ENCODE measurements at regions not wholly inside any gene's neighbourhood (a gene's known extent, or its start where the extent isn't known, plus 50 kb on each side); places are given as distances from the start of the nearest gene placed in this dataset.
"Not testable (repeated sequence)": the region's sequence is repeated elsewhere in the genome, so short reads cannot be mapped to it uniquely, and the experiment has no call there.

DNA sequence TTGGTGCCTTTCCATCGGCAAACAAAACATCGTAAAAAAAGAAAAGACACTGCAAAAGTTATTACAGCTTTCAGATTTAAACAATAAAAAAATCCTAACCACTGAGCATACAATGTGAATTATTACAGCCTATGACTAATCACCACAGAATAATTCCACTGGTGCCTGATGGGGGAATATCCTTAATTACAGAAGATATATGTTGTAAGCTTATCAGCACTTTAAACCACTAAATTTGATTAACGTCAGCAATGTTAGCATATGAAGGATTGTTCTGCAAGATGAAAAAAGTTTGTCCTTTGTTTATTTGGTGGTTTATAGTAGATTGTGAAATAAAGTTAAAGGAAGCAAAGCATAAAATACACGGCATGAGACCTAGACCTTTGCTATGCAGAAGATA lies 210.2 kb upstream of the ADAMTS3 start:
- H3K4me1 Mint-ChIP-seq (ENCODE audit: low read depth), result no peaks in the 10 kb centered on the region
- H3K27me3 Mint-ChIP-seq (ENCODE audit: low read depth), result peaks cover 16% of the 10 kb centered on the region
- TF ChIP-seq, protein P1, sequence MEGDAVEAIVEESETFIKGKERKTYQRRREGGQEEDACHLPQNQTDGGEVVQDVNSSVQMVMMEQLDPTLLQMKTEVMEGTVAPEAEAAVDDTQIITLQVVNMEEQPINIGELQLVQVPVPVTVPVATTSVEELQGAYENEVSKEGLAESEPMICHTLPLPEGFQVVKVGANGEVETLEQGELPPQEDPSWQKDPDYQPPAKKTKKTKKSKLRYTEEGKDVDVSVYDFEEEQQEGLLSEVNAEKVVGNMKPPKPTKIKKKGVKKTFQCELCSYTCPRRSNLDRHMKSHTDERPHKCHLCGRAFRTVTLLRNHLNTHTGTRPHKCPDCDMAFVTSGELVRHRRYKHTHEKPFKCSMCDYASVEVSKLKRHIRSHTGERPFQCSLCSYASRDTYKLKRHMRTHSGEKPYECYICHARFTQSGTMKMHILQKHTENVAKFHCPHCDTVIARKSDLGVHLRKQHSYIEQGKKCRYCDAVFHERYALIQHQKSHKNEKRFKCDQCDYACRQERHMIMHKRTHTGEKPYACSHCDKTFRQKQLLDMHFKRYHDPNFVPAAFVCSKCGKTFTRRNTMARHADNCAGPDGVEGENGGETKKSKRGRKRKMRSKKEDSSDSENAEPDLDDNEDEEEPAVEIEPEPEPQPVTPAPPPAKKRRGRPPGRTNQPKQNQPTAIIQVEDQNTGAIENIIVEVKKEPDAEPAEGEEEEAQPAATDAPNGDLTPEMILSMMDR (IDR thresholded peaks at IDR 0.05), result no peak
- no peak overlapping the region for H3K4me3 Mint-ChIP-seq (ENCODE audit: unreplicated experiment)
- peaks cover 3% of the 10 kb centered on the region for H3K9me3 Mint-ChIP-seq (ENCODE audit: low read depth)
- no peak for DNase-seq (ENCODE audit: low spot score)
- peaks cover 2% of the 10 kb centered on the region for H3K36me3 Mint-ChIP-seq (ENCODE audit: low read depth)
- no peak overlapping the region for H3K27ac Mint-ChIP-seq (ENCODE audit: unreplicated experiment)

DNA sequence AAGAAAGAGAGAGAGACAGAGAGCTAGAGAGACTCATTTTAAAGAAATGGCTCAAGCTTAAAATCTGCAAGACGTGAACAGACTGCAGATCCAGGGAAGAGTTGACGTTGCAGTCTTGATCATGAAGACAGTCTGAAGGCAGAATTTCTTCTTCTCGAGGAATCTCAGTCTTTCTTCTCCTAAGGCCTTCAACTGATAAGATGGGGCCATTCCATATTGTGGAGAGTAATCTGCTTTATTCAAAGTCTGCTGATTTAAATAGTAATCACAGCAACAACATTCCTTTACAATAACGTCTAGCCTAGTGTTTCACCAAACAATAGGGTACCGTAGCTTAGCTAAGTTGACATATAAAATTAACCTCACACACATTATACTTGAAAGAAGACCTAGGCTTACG lies 208.4 kb upstream of the ADAMTS3 start:
- TF ChIP-seq, protein P1 (IDR thresholded peaks at IDR 0.05), result no peak
- Mint-ChIP-seq H3K9me3 (ENCODE audit: low read depth) (peaks cover 3% of the 10 kb centered on the region), H3K27me3 (ENCODE audit: low read depth) (peaks cover 14% of the 10 kb centered on the region), H3K4me1 (ENCODE audit: low read depth) (no peaks in the 10 kb centered on the region), H3K36me3 (ENCODE audit: low read depth) (peaks cover 2% of the 10 kb centered on the region), H3K27ac (ENCODE audit: unreplicated experiment) (no peak overlapping the region), H3K4me3 (ENCODE audit: unreplicated experiment) (no peak overlapping the region)
- DNase-seq (ENCODE audit: low spot score), result no peak

GRCh38 chr4:72770708-72771107 lies 201.7 kb upstream of the ADAMTS3 start:
- Mint-ChIP-seq H3K36me3 (ENCODE audit: low read depth) (no peaks in the 10 kb centered on the region), H3K27ac (ENCODE audit: unreplicated experiment) (no peak overlapping the region), H3K4me1 (ENCODE audit: low read depth) (peaks cover 6% of the 10 kb centered on the region), H3K4me3 (ENCODE audit: unreplicated experiment) (no peak overlapping the region), H3K9me3 (ENCODE audit: low read depth) (no peaks in the 10 kb centered on the region), H3K27me3 (ENCODE audit: low read depth) (peaks cover 5% of the 10 kb centered on the region)
- DNase-seq (ENCODE audit: low spot score), result no peak
- TF ChIP-seq, protein P1 (IDR thresholded peaks at IDR 0.05), result no peak

DNA sequence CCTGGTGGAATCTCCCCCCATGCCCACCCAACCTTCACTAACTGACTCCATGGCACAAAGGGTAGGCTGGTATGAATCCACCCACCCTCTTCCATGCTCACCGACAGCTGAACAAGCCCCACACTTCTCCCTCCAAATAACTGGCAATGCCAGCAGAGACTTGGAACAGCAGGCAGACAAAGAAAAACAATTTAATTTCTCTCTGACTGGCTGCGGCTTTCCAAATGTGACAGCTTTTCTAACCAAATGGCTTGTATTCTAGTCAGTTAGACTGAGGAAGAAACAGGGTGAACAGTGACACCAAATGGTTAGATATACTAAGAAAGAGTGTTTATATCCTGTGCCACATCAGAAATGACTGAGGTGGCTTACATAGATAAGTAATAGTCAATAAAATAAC lies 199.3 kb upstream of the ADAMTS3 start:
- H3K9me3 Mint-ChIP-seq (ENCODE audit: low read depth), result no peaks in the 10 kb centered on the region
- TF ChIP-seq, protein P1 (IDR thresholded peaks at IDR 0.05), result no peak
- H3K27ac Mint-ChIP-seq (ENCODE audit: unreplicated experiment), result no peak overlapping the region
- no peak overlapping the region for H3K4me3 Mint-ChIP-seq (ENCODE audit: unreplicated experiment)
- H3K4me1 Mint-ChIP-seq (ENCODE audit: low read depth), result peaks cover 6% of the 10 kb centered on the region
- DNase-seq (ENCODE audit: low spot score), result no peak
- H3K27me3 Mint-ChIP-seq (ENCODE audit: low read depth), result peaks cover 9% of the 10 kb centered on the region
- H3K36me3 Mint-ChIP-seq (ENCODE audit: low read depth), result no peaks in the 10 kb centered on the region

GRCh38 chr4:72767618-72768302 lies 198.7 kb upstream of the ADAMTS3 start:
- H3K4me3 Mint-ChIP-seq (ENCODE audit: unreplicated experiment), result no peak overlapping the region
- DNase-seq (ENCODE audit: low spot score), result no peak
- H3K27ac Mint-ChIP-seq (ENCODE audit: unreplicated experiment), result no peak overlapping the region
- H3K27me3 Mint-ChIP-seq (ENCODE audit: low read depth), result peaks cover 12% of the 10 kb centered on the region
- peaks cover 6% of the 10 kb centered on the region for H3K4me1 Mint-ChIP-seq (ENCODE audit: low read depth)
- TF ChIP-seq, protein P1 (IDR thresholded peaks at IDR 0.05), result no peak
- no peaks in the 10 kb centered on the region for H3K9me3 Mint-ChIP-seq (ENCODE audit: low read depth)
- H3K36me3 Mint-ChIP-seq (ENCODE audit: low read depth), result no peaks in the 10 kb centered on the region

- not testable (repeated sequence) for H3K9me3 Mint-ChIP-seq (ENCODE audit: low read depth)
Observed at GRCh38 chr4:72765788-72766187, 196.8 kb upstream of the ADAMTS3 start.

More at GRCh38 chr4:72765788-72766187, 196.8 kb upstream of the ADAMTS3 start:
- H3K4me3 Mint-ChIP-seq (ENCODE audit: unreplicated experiment); H3K36me3 Mint-ChIP-seq (ENCODE audit: low read depth); H3K27ac Mint-ChIP-seq (ENCODE audit: unreplicated experiment); H3K4me1 Mint-ChIP-seq (ENCODE audit: low read depth); DNase-seq (ENCODE audit: low spot score): not testable (repeated sequence)
- H3K27me3 Mint-ChIP-seq (ENCODE audit: low read depth), result peaks cover 14% of the 10 kb centered on the region

All from chondrocyte (in vitro differentiated cells).